ENCODE measurements at regions not wholly inside any gene's neighbourhood (a gene's known extent, or its start where the extent isn't known, plus 50 kb on each side); places are given as distances from the start of the nearest gene placed in this dataset.
"Not testable (repeated sequence)": the region's sequence is repeated elsewhere in the genome, so short reads cannot be mapped to it uniquely, and the experiment has no call there.

DNA sequence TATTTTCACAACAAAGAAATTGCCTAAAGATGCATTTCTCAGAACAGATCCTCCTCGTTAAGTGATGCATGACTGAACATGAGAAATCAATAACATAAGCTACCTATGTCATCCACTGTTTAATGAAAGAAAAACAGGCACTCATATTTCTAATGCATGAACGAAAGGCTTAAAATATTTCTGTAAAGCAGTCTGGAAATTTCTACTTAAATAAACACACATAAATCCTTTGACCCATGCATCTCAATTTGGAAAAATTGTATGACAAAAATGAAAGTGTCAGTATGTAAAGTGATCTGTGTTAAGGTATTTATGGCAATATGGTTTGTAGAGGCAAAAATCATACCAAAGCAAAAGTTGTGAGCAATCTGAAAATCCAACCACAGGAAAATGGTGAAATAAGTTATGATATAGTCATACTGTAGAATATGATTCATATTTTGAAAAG lies 399.2 kb upstream of the GRAMD2B start:
- no peak for DNase-seq (ENCODE audit: extremely low read depth, low read depth)
- TF ChIP-seq CTCF (IDR thresholded peaks at IDR 0.05; ENCODE audit: low read depth, low read length) = no peak

DNA sequence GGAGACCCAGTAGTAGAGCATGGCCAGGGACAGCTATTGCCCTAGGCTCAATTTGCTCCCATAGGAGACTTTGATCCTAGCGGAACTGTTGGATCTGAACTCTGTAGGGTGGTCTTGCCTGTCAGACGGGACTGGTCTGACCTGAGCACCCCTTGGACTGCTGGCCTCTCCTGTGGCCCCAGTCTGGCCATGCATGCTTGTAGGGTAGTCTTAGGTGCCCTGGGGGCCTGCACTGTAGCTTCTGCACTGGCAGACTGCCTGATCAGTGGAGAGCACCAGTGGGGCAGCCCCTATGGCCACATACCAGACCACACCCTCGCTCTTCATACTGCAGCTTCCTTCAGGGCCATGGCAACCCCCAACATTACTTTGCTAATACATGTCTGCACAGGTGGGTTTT lies 396.1 kb upstream of the GRAMD2B start:
- no peak for TF ChIP-seq CTCF (IDR thresholded peaks at IDR 0.05; ENCODE audit: low read depth, low read length)
- no peak for DNase-seq (ENCODE audit: extremely low read depth, low read depth)

- DNase-seq (ENCODE audit: extremely low read depth, low read depth) = no peak
- TF ChIP-seq CTCF (IDR thresholded peaks at IDR 0.05; ENCODE audit: low read depth, low read length) = no peak
Measured at GRCh38 chr5:126027652-126028051, 395.6 kb upstream of the GRAMD2B start.

DNA sequence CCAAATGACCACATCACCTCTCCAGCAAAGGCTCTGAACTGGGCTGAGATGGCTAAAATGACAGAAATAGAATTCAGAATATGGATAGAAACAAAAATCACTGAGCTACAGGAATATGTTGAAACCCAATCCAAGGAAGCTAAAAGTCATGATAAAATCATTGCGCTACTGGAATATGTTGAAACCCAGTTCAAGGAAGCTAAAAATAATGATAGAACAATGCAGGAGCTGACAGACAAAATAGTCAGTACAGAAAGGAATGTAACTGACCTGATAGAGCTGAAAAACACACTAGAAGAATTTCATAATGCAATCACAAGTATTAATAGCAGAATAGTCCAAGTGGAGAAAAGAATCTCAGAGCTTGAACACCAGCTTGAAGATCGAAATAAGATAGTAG lies 394.9 kb upstream of the GRAMD2B start:
- no peak for DNase-seq (ENCODE audit: extremely low read depth, low read depth)
- TF ChIP-seq CTCF (IDR thresholded peaks at IDR 0.05; ENCODE audit: low read depth, low read length) = no peak

DNA sequence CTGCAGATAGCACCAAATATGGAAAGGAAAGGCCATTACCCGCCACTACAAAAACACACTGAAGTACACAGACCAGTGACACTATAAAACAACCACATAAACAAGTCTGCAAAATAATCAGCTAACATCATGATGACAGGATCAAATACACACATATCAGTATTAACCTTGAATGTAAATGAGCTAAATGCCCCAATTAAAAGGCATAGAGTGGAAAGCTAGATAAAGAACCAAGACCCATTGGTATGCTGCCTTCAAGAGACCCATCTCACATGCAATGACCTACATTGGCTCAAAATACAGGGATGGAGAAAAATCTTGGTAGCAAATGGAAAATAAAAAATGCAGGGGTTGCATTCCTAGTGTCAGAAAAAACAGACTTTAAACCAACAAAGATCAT lies 393.9 kb upstream of the GRAMD2B start:
- DNase-seq (ENCODE audit: extremely low read depth, low read depth) = not testable (repeated sequence)

DNA sequence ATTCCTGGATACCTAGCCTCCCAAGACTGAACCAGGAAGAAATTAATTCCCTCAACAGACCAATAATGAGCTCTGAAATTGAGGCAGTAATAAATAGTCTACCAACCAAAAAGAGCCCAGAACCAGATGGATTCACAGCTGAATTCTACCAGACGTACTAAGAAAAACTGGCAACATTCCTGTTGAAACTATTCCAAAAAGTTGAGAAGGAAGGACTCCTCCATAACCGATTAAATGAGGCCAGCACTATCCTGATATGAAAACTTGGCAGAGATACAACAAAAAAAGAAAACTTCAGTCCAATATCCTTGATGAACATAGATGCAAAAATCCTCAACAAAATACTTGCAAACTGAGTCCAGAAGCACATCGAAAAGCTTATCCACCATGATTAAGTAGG lies 392.5 kb upstream of the GRAMD2B start:
- TF ChIP-seq CTCF (IDR thresholded peaks at IDR 0.05; ENCODE audit: low read depth, low read length) = no peak
- no peak for DNase-seq (ENCODE audit: extremely low read depth, low read depth)

DNA sequence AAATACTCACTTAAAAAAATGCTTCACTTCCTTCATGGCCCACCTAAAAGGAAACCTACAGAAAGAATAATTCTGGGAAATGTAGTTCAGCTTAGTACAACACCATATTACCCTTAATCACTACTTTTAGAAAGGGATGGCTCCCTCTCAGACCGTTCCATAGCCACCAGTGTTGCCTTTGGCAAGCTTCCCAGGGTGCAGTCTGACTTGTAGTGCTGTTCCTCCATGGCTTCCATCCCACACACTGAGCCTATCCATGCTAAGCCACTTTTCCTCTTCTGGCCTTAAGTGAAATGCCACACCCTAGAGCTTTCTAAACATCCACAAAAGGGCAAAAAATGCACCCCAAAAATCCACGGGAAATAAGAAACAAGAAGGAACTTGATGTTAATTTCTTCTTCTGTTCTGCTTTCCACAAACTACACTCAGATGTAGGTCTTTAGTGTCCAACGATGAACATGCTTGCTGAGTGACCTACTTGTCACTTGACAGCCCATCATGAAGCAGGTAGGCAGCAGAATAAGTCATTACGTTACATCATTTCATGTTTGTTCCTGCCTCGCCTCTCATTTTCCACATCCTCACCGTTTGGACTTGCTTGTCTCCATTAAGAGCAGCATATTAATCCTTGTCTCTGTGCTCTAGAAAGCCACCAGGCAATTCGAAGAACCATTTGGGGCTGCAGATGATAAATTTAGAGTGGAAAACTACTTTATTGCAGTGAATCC lies 391.1 kb upstream of the GRAMD2B start:
- DNase-seq (ENCODE audit: extremely low read depth, low read depth) = no peak
- TF ChIP-seq CTCF (IDR thresholded peaks at IDR 0.05; ENCODE audit: low read depth, low read length) = no peak

DNA sequence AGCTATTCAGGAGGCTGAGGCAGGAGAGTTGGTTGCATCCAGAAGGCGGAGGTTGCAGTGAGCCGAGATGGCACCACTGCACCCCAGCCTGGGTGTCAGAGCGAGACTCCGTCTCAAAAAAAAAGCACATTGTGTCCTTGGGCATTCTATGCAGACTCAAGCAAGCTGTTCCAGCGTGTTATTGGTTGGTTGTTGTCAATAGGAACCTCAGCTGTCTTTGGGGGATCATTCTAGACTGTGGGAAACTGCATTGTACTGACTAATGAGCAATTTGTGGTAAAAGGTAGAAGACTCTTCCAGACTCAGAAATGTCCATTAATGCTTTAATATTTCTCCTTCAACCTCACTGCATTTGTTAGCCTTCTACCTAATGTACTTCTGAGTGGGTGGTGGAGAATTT lies 379.5 kb upstream of the GRAMD2B start:
- TF ChIP-seq CTCF (IDR thresholded peaks at IDR 0.05; ENCODE audit: low read depth, low read length) = no peak
- DNase-seq (ENCODE audit: extremely low read depth, low read depth) = no peak

All from AG09319 (cell line).